Panc1 (cell line): ENCODE measurements at regions not wholly inside any gene's neighbourhood (a gene's known extent, or its start where the extent isn't known, plus 50 kb on each side); places are given as distances from the start of the nearest gene placed in this dataset.
"Not testable (repeated sequence)": the region's sequence is repeated elsewhere in the genome, so short reads cannot be mapped to it uniquely, and the experiment has no call there.

Source experiments
- ATAC-seq: fragments of 200-7000 bp; cut with Tn5 transposase; 2 replicates; pipeline ENCODE4 v1.9.1; 2020; ENCODE audit warnings: mild to moderate bottlenecking, moderate library complexity
- BruUV-seq: library from RNA; stranded (reverse); fragments of 400-500 nt; replicated peaks from 2 replicates; lab custom pipeline; 2021; lab: Mats Ljungman, UMichigan
- CTCF ChIA-PET: fragments of 300-600 bp; sonication (Branson Sonifier 250); formaldehyde crosslinking; loops from one replicate; lab custom pipeline; 2022; ENCODE audit warnings: antibody characterized with exemption; lab: Charles Lee
- POLR2A ChIA-PET: fragments of 300-600 bp; sonication (Branson Sonifier 250); formaldehyde crosslinking; loops from one replicate; lab custom pipeline; 2022; ENCODE audit warnings: antibody characterized with exemption; lab: Charles Lee
- DNase-seq: peaks from one replicate; pipeline ENCODE4 v3.0.0-alpha.2; 2010; ENCODE audit warnings: low read depth, low spot score
- H3K27ac ChIP-seq: 2 replicates; pipeline ENCODE4 v1.5.1; 2011; ENCODE audit warnings: mild to moderate bottlenecking, low read length, inconsistent platforms
- H3K27me3 ChIP-seq: fragments of 200-500 bp; sonication (Bioruptor generic); 2 replicates; pipeline ENCODE4 v1.6.0; 2014; ENCODE audit warnings: low read length, inconsistent platforms; ENCODE audit not compliant: control insufficient read depth, insufficient read depth
- H3K36me3 ChIP-seq: fragments of 200-500 bp; sonication (Bioruptor generic); 2 replicates; pipeline ENCODE4 v1.5.1; 2014; ENCODE audit warnings: inconsistent platforms, mild to moderate bottlenecking, low read length, moderate library complexity; ENCODE audit not compliant: control insufficient read depth, insufficient read depth
- H3K4me1 ChIP-seq: 2 replicates; pipeline ENCODE4 v1.5.1; 2011; ENCODE audit warnings: inconsistent platforms, mild to moderate bottlenecking, low read length, moderate library complexity; ENCODE audit not compliant: control insufficient read depth, insufficient read depth
- H3K4me3 ChIP-seq, 2 experiments: 2 replicates each; pipeline ENCODE4 v1.5.1; 2011 to 2012; ENCODE audit warnings: low read depth in 2 of 2, low read length in 2 of 2, mild to moderate bottlenecking in 2 of 2, inconsistent platforms in 1 of 2, moderate library complexity in 1 of 2
- H3K9me3 ChIP-seq: fragments of 200-500 bp; sonication (Bioruptor generic); 2 replicates; pipeline ENCODE4 v1.5.1; 2014; ENCODE audit warnings: low read depth, mild to moderate bottlenecking, inconsistent platforms, low read length, moderate library complexity; ENCODE audit not compliant: control insufficient read depth, insufficient read depth
- POLR2AphosphoS5 ChIP-seq: IDR thresholded peaks from 2 replicates; pipeline ENCODE4 v1.6.1; 2012; ENCODE audit warnings: mild to moderate bottlenecking, low read depth, low read length, moderate library complexity
- SIN3A ChIP-seq: IDR thresholded peaks from 2 replicates; pipeline ENCODE4 v1.6.1; 2012; ENCODE audit warnings: low read depth, mild to moderate bottlenecking, low read length, moderate library complexity, borderline replicate concordance; ENCODE audit not compliant: insufficient read depth
- TCF7L2 ChIP-seq: IDR thresholded peaks from 2 replicates; pipeline ENCODE4 v1.6.1; 2011; ENCODE audit warnings: mild to moderate bottlenecking, low read depth, low read length, inconsistent platforms
- in situ Hi-C: cut with HindIII; loops from 2 replicates; pipeline ENCODE4 v1.10.0; 2016; ENCODE audit warnings: low sequenced_read_pairs, low pct_unique_long_range_greater_than_20kb
- intact Hi-C: fragments of 100-400 bp; cut with micrococcal nuclease; formaldehyde crosslinking; loops from one replicate; pipeline ENCODE4 v1.10.0; 2022; ENCODE audit not compliant: unreplicated experiment
- TF ChIP-seq, protein P1 (sequence below): fragments of 450-650 bp; IDR thresholded peaks from 2 replicates; pipeline ENCODE4 v1.5.1; 2017; ENCODE audit warnings: mild to moderate bottlenecking
- TF ChIP-seq, protein P2 (sequence below), 2 experiments: IDR thresholded peaks; 2 replicates each; pipeline ENCODE4 v1.6.1; 2011 to 2012; ENCODE audit warnings: low read depth in 2 of 2, control low read depth in 1 of 2, low read length in 1 of 2, mild to moderate bottlenecking in 1 of 2, moderate library complexity in 1 of 2; ENCODE audit not compliant: insufficient read depth in 1 of 2

DNA sequence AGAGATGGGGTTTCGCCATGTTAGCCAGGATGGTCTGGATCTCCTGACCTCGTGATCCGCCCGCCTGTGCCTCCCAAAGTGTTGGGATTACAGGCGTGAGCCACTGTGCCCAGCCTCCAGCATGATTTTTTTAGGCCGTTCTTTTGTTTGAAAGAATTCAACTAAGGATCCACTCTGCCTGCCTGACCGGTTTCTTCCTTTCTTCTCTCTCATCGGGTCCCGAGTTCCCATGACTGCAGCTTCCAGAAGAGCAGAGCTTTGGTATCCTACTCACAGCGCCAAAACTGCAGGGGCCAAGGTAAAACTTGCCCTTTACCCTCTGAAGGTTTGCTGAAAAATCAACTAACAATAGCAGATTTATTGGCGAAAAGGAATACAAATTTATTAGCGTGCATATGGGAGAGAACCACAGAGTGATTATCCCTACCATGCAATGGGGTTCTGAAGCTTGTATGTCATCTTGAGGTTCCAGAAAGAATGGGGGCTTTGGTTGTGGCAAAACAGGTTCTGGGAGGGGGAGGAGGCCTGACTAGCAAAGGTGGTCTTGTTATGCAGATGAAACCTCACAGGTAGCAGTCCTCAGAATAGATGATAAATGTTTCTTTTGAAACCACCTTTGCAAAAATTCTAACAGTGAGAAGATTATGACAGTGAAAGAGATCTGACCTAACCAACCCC lies 87.0 kb upstream of the MSH6 start:
- no peaks in the 10 kb centered on the region for H3K4me1 ChIP-seq
- H3K27me3 ChIP-seq: no peaks in the 10 kb centered on the region
- CTCF ChIA-PET: no interaction called here
- intact Hi-C loops: no loop called here
- no TSS peak for BruUV-seq
- POLR2A ChIA-PET: no interaction called here
- H3K9me3 ChIP-seq: no peaks in the 10 kb centered on the region
- DNase-seq (no peak), ATAC-seq (no peak)
- H3K27ac ChIP-seq: no peak overlapping the region
- TF ChIP-seq POLR2AphosphoS5: no peak
- TF ChIP-seq, protein P1, sequence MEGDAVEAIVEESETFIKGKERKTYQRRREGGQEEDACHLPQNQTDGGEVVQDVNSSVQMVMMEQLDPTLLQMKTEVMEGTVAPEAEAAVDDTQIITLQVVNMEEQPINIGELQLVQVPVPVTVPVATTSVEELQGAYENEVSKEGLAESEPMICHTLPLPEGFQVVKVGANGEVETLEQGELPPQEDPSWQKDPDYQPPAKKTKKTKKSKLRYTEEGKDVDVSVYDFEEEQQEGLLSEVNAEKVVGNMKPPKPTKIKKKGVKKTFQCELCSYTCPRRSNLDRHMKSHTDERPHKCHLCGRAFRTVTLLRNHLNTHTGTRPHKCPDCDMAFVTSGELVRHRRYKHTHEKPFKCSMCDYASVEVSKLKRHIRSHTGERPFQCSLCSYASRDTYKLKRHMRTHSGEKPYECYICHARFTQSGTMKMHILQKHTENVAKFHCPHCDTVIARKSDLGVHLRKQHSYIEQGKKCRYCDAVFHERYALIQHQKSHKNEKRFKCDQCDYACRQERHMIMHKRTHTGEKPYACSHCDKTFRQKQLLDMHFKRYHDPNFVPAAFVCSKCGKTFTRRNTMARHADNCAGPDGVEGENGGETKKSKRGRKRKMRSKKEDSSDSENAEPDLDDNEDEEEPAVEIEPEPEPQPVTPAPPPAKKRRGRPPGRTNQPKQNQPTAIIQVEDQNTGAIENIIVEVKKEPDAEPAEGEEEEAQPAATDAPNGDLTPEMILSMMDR: no peak
- TF ChIP-seq, protein P2, sequence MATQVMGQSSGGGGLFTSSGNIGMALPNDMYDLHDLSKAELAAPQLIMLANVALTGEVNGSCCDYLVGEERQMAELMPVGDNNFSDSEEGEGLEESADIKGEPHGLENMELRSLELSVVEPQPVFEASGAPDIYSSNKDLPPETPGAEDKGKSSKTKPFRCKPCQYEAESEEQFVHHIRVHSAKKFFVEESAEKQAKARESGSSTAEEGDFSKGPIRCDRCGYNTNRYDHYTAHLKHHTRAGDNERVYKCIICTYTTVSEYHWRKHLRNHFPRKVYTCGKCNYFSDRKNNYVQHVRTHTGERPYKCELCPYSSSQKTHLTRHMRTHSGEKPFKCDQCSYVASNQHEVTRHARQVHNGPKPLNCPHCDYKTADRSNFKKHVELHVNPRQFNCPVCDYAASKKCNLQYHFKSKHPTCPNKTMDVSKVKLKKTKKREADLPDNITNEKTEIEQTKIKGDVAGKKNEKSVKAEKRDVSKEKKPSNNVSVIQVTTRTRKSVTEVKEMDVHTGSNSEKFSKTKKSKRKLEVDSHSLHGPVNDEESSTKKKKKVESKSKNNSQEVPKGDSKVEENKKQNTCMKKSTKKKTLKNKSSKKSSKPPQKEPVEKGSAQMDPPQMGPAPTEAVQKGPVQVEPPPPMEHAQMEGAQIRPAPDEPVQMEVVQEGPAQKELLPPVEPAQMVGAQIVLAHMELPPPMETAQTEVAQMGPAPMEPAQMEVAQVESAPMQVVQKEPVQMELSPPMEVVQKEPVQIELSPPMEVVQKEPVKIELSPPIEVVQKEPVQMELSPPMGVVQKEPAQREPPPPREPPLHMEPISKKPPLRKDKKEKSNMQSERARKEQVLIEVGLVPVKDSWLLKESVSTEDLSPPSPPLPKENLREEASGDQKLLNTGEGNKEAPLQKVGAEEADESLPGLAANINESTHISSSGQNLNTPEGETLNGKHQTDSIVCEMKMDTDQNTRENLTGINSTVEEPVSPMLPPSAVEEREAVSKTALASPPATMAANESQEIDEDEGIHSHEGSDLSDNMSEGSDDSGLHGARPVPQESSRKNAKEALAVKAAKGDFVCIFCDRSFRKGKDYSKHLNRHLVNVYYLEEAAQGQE (IDR thresholded peaks at IDR 0.05; ENCODE audit: insufficient read depth in 1 of 2, low read depth in 2 of 2, low read length in 1 of 2): no peak
- no peak for TF ChIP-seq TCF7L2
- TF ChIP-seq SIN3A: no peak
- H3K4me3 ChIP-seq: no peak overlapping the region
- in situ Hi-C loops: no loop called here
- H3K36me3 ChIP-seq: no peaks in the 10 kb centered on the region

DNA sequence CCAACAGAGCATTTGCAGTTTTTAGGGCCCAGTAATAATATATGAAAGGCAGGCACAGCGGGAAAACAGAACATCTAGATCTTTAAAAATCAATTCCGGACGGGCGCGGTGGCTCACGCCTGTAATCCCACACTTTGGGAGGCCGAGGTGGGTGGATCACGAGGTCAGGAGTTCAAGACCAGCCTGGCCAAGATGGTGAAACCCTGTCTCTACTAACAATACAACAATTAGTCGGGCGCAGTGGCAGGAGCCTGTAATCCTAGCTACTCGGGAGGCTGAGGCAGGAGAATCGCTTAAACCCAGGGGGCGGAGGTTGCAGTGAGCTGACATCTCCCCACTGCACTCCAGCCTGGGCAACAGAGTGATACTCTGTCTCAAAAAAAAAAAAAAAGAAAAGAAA lies 88.5 kb upstream of the MSH6 start:
- H3K4me1 ChIP-seq, POLR2A ChIA-PET, H3K27ac ChIP-seq, intact Hi-C loops, H3K27me3 ChIP-seq, BruUV-seq, in situ Hi-C loops, H3K4me3 ChIP-seq, H3K9me3 ChIP-seq, ATAC-seq, H3K36me3 ChIP-seq, CTCF ChIA-PET, DNase-seq: not testable (repeated sequence)

DNA sequence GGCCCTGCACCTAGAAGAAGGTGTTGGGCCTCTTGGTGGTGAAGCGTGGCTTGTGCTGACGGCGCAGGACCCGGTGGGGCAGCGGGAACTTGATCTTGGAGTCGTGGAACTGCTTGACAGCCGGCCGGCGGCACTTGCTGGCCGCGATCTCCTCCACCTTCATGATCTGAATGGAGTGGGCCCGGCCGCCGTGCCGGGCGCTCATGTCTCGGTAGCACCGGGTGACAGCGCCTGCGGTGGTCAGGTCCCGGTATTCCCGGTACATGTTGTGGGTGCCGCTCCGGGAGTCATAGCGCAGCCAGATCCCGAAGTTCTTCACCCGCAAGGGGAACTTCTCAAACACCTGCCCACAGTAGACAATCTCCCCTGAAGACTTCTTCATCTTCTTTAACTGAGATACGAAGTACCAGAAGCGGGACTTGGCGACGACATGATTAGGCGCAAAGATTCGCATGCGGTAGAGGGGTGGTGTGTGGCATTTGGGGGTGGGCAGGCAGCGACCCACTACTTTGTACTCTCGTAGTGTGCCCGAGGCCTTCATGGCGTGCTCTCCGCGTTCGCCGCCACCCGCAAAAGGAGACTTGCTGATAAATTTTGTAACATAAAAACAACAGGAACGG lies 92.1 kb upstream of the MSH6 start:
- H3K9me3 ChIP-seq, H3K27ac ChIP-seq, in situ Hi-C loops, H3K4me3 ChIP-seq, H3K27me3 ChIP-seq, intact Hi-C loops, ATAC-seq, CTCF ChIA-PET, DNase-seq, BruUV-seq, H3K4me1 ChIP-seq, H3K36me3 ChIP-seq, POLR2A ChIA-PET: not testable (repeated sequence)
